SK-N-SH (cell line): ENCODE measurements at regions not wholly inside any gene's neighbourhood (a gene's known extent, or its start where the extent isn't known, plus 50 kb on each side); places are given as distances from the start of the nearest gene placed in this dataset.
"Not testable (repeated sequence)": the region's sequence is repeated elsewhere in the genome, so short reads cannot be mapped to it uniquely, and the experiment has no call there.

Experiments used
- CHD2 ChIP-seq: fragments of 150-350 bp; IDR thresholded peaks from 2 replicates; pipeline ENCODE4 v1.6.1; 2018; ENCODE audit warnings: low read length; ENCODE audit not compliant: partially characterized antibody
- CTCF ChIP-seq: fragments of 200-600 bp; sonication (generic); IDR thresholded peaks from 2 replicates; pipeline ENCODE4 v1.6.1; 2017; ENCODE audit warnings: antibody characterized with exemption, mild to moderate bottlenecking, moderate library complexity
- FOXM1 ChIP-seq: IDR thresholded peaks from 2 replicates; pipeline ENCODE4 v1.4.0; 2012; ENCODE audit warnings: low read depth, mild to moderate bottlenecking
- GABPA ChIP-seq: IDR thresholded peaks from 2 replicates; pipeline ENCODE4 v1.4.0; 2012; ENCODE audit warnings: low read depth, mild to moderate bottlenecking
- MAX ChIP-seq: IDR thresholded peaks from 2 replicates; pipeline ENCODE4 v1.4.0; 2012; ENCODE audit warnings: low read depth
- POLR2AphosphoS5 ChIP-seq: IDR thresholded peaks from 2 replicates; pipeline ENCODE4 v1.6.1; 2012; ENCODE audit warnings: low read depth, low read length
- RAD21 ChIP-seq: IDR thresholded peaks from 2 replicates; pipeline ENCODE4 v1.6.1; 2012; ENCODE audit warnings: mild to moderate bottlenecking, low read length
- REST ChIP-seq: IDR thresholded peaks from 2 replicates; pipeline ENCODE4 v1.6.1; 2012; ENCODE audit warnings: mild to moderate bottlenecking, low read depth, low read length, moderate library complexity
- SMC3 ChIP-seq: IDR thresholded peaks from 2 replicates; pipeline ENCODE4 v1.6.1; 2012; ENCODE audit warnings: low read depth, low read length, improper control_type of control experiment
- TAF1 ChIP-seq: IDR thresholded peaks from 2 replicates; pipeline ENCODE4 v1.6.1; 2012; ENCODE audit warnings: low read depth, mild to moderate bottlenecking, low read length, moderate library complexity, borderline replicate concordance
- USF2 ChIP-seq: fragments of 150-350 bp; IDR thresholded peaks from 2 replicates; pipeline ENCODE4 v1.6.1; 2017; ENCODE audit warnings: antibody characterized with exemption, low read length, low read depth, borderline replicate concordance
- YY1 ChIP-seq: IDR thresholded peaks from 2 replicates; pipeline ENCODE4 v1.4.0; 2012; ENCODE audit warnings: low read depth, mild to moderate bottlenecking

- not testable (repeated sequence) for TF ChIP-seq CTCF, USF2, POLR2AphosphoS5, YY1, REST, CHD2, FOXM1, SMC3, GABPA, TAF1, RAD21, MAX
These were observed 242.2 kb upstream of the CNR1 start for GRCh38 chr6:88408355-88408754.
